ENCODE measurements at regions not wholly inside any gene's neighbourhood (a gene's known extent, or its start where the extent isn't known, plus 50 kb on each side); places are given as distances from the start of the nearest gene placed in this dataset.
"Not testable (repeated sequence)": the region's sequence is repeated elsewhere in the genome, so short reads cannot be mapped to it uniquely, and the experiment has no call there.

GRCh38 chr2:122022531-122022930, 267.1 kb downstream of the TSN start:
- DNase-seq, result no peak

- DNase-seq, result no peak
Observed at GRCh38 chr2:122023059-122023864, 267.8 kb downstream of the TSN start.

- DNase-seq, result no peak
Observed at GRCh38 chr2:122027510-122028217, 272.2 kb downstream of the TSN start.

GRCh38 chr2:122028371-122029100, 273.1 kb downstream of the TSN start:
- DNase-seq, result no peak

- no peak for DNase-seq
Observed at GRCh38 chr2:122029456-122029855, 274.0 kb downstream of the TSN start.

- no peak for DNase-seq
Observed at GRCh38 chr2:122029945-122030344, 274.5 kb downstream of the TSN start.

- DNase-seq, result no peak
Observed at GRCh38 chr2:122031544-122032263, 276.3 kb downstream of the TSN start.

- DNase-seq, result no peak
Observed at GRCh38 chr2:122032264-122032645, 276.8 kb downstream of the TSN start.

GRCh38 chr2:122033778-122034177, 278.3 kb downstream of the TSN start:
- DNase-seq, result no peak

GRCh38 chr2:122034344-122034743, 278.9 kb downstream of the TSN start:
- no peak for DNase-seq

GRCh38 chr2:122034777-122035176, 279.3 kb downstream of the TSN start:
- no peak for DNase-seq

- DNase-seq, result not testable (repeated sequence)
Observed at GRCh38 chr2:122038816-122039215, 283.4 kb downstream of the TSN start.

GRCh38 chr2:122041455-122041854, 286.0 kb downstream of the TSN start:
- no peak for DNase-seq

GRCh38 chr2:122051659-122052058, 296.2 kb downstream of the TSN start:
- not testable (repeated sequence) for DNase-seq

- DNase-seq, result peak in 2 of 3 donors; percentile 13 to 14
Observed at GRCh38 chr2:122055521-122055931, 300.1 kb downstream of the TSN start.

- no peak for DNase-seq
Observed at GRCh38 chr2:122056853-122057252, 301.4 kb downstream of the TSN start.

- no peak for DNase-seq
Observed at GRCh38 chr2:122061206-122061605, 305.8 kb downstream of the TSN start.

GRCh38 chr2:122061831-122062230, 306.4 kb downstream of the TSN start:
- DNase-seq, result no peak

- DNase-seq, result no peak
Observed at GRCh38 chr2:122062506-122062905, 307.1 kb downstream of the TSN start.

GRCh38 chr2:122063716-122064115, 308.3 kb downstream of the TSN start:
- no peak for DNase-seq

GRCh38 chr2:122070241-122070731, 314.8 kb downstream of the TSN start:
- DNase-seq, result no peak

- no peak for DNase-seq
Observed at GRCh38 chr2:122072666-122073065, 317.2 kb downstream of the TSN start.

- DNase-seq, result no peak
Observed at GRCh38 chr2:122074201-122074600, 318.8 kb downstream of the TSN start.
